ENCODE measurements at regions not wholly inside any gene's neighbourhood (a gene's known extent, or its start where the extent isn't known, plus 50 kb on each side); places are given as distances from the start of the nearest gene placed in this dataset.

GRCh38 chr12:69150796-69151127, 88.6 kb upstream of the CPSF6 start:
- no peak overlapping the region for H3K4me3 ChIP-seq
- TF ChIP-seq, protein P1, sequence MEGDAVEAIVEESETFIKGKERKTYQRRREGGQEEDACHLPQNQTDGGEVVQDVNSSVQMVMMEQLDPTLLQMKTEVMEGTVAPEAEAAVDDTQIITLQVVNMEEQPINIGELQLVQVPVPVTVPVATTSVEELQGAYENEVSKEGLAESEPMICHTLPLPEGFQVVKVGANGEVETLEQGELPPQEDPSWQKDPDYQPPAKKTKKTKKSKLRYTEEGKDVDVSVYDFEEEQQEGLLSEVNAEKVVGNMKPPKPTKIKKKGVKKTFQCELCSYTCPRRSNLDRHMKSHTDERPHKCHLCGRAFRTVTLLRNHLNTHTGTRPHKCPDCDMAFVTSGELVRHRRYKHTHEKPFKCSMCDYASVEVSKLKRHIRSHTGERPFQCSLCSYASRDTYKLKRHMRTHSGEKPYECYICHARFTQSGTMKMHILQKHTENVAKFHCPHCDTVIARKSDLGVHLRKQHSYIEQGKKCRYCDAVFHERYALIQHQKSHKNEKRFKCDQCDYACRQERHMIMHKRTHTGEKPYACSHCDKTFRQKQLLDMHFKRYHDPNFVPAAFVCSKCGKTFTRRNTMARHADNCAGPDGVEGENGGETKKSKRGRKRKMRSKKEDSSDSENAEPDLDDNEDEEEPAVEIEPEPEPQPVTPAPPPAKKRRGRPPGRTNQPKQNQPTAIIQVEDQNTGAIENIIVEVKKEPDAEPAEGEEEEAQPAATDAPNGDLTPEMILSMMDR (IDR thresholded peaks at IDR 0.05): no peak
- no peaks in the 10 kb centered on the region for H3K27me3 ChIP-seq
- no peaks in the 10 kb centered on the region for H3K4me1 ChIP-seq
- no peaks in the 10 kb centered on the region for H3K9me3 ChIP-seq
- no peak for DNase-seq
- peak overlapping the region; percentile 84 for H3K27ac ChIP-seq
- intact Hi-C loops (cut with DNase I): no loop called here
- H3K36me3 ChIP-seq: no peaks in the 10 kb centered on the region
- peak overlapping the region in 1 of 2 donors; percentile 63 for H3K9ac ChIP-seq (ENCODE audit: low read depth in 2 of 2, low read length in 2 of 2)

GRCh38 chr12:69151254-69151764, 88.1 kb upstream of the CPSF6 start:
- DNase-seq: peak; percentile 67
- H3K27ac ChIP-seq: peak overlapping the region; percentile 84

DNA sequence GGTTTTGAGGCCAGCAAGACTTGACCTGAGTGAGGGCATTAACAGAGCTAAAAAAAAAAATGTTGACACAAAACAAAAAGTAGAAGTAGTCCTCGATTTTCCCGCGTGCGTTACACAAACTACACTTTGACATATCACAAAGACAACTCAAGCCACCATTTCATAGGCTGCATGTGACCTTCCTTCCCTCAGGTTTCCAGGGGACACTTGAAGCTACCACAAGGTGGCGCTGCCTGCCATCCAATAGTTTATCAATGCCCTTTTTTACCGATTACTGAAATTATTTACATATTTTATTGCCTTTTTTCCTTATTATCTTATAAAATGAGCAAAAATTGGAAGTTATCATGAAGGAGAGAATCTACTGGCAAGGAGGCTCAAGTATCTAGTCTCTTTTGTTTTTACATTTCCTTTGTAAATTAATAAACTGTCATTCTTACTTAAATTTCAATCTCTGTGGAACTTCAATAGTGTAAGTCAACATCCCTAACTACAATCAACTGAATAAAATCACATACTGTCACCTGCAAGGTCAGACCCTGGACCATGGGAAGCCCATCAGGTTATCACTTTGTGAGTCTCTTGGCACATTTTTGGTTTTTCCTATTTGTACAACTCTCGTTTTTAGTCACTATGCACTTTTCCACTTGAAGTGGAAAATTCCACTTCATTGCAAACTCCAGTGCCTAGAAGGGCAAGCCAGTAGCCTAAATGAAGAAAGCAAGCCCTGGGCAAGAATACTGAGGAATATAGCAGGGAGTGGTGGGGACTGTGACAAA, 84.6 kb upstream of the CPSF6 start:
- H3K36me3 ChIP-seq: no peaks in the 10 kb centered on the region
- H3K9me3 ChIP-seq: no peaks in the 10 kb centered on the region
- no peaks in the 10 kb centered on the region for H3K27me3 ChIP-seq
- H3K4me3 ChIP-seq: no peak overlapping the region
- TF ChIP-seq, protein P1 (IDR thresholded peaks at IDR 0.05): peak; percentile 95
- peak; percentile 79 for DNase-seq
- intact Hi-C loops (cut with DNase I): loop anchor here (5.0 kb wide), 1 partner anchor 257 kb away; no protein-coding TSS in a partner anchor
- H3K27ac ChIP-seq: no peak overlapping the region
- peak overlapping the region in 1 of 2 donors; percentile 26 for H3K9ac ChIP-seq (ENCODE audit: low read depth in 2 of 2, low read length in 2 of 2)
- H3K4me1 ChIP-seq: no peaks in the 10 kb centered on the region

More at GRCh38 chr12:69151254-69151764, 88.1 kb upstream of the CPSF6 start:
- TF ChIP-seq, protein P1 (IDR thresholded peaks at IDR 0.05): no peak
- no peaks in the 10 kb centered on the region for H3K36me3 ChIP-seq
- no peaks in the 10 kb centered on the region for H3K9me3 ChIP-seq
- peak overlapping the region in 1 of 2 donors; percentile 63 for H3K9ac ChIP-seq (ENCODE audit: low read depth in 2 of 2, low read length in 2 of 2)
- intact Hi-C loops (cut with DNase I): no loop called here
- no peaks in the 10 kb centered on the region for H3K4me1 ChIP-seq
- no peak overlapping the region for H3K4me3 ChIP-seq
- H3K27me3 ChIP-seq: no peaks in the 10 kb centered on the region

DNA sequence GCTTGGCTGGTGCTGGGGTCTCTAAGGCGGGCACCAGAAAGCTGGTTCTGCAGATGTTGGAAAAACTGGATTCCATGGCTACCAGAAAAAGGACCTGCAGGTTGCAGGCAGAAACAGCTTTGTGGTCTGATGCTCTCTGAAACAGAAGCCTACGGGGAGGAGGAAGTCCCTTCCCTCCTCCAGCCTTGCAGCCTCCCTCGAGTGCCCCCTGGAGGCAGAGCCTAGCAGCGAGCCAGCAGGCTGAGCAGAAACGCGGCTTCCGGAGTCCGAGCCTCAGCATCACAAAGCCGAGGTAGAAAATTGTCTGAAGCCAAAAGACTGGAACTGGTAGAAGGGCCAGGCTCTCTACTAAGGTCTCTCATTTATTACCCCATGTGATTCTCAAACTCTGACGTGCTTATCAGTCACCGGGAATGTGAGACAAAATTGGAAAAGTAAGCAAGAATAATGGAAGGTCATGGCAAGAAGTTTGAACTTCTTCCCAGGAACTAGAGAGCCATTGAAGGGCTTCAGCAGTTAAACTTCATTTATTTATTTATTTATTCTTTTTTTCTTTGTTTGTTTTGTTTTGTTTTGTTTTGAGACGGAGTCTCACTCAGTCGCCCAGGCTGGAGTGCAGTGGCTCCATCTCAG, 82.2 kb upstream of the CPSF6 start:
- H3K36me3 ChIP-seq: no peaks in the 10 kb centered on the region
- no peak overlapping the region for H3K9ac ChIP-seq (ENCODE audit: low read depth in 2 of 2, low read length in 2 of 2)
- peak; percentile 95 for DNase-seq
- intact Hi-C loops (cut with DNase I): loop anchor here (2.0 to 5.0 kb wide), 2 partner anchors 96 to 260 kb away; no protein-coding TSS in a partner anchor
- no peak overlapping the region for H3K27ac ChIP-seq
- H3K4me1 ChIP-seq: no peaks in the 10 kb centered on the region
- no peak overlapping the region for H3K4me3 ChIP-seq
- H3K27me3 ChIP-seq: no peaks in the 10 kb centered on the region
- H3K9me3 ChIP-seq: no peaks in the 10 kb centered on the region
- TF ChIP-seq, protein P1 (IDR thresholded peaks at IDR 0.05): peak; percentile 98

DNA sequence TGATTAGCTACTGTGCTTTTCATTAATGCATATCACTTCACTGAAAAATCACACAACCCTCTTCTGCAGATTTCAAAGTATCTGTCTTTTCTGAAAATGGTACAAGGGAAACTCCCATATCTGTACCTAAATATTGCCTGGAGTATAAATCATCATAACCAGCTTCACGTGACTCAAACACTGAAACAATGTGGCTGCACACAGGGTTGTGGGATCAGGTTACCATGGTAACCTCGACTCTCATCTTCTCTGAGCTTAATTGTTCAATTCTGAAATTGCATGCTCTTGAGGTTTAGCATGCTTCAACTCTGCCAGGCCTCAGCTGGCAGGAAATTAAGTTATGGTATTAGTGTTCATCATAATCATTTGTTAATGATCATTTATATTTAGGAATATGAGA, 77.5 kb upstream of the CPSF6 start:
- Histone ChIP-seq H3K27me3 (no peaks in the 10 kb centered on the region), H3K9me3 (no peaks in the 10 kb centered on the region), H3K36me3 (no peaks in the 10 kb centered on the region), H3K4me1 (no peaks in the 10 kb centered on the region), H3K4me3 (no peak overlapping the region), H3K27ac (no peak overlapping the region), H3K9ac (ENCODE audit: low read depth in 2 of 2, low read length in 2 of 2) (no peak overlapping the region)
- TF ChIP-seq, protein P1 (IDR thresholded peaks at IDR 0.05): no peak
- intact Hi-C loops (cut with DNase I): no loop called here
- DNase-seq: no peak
